GM19324 (cell line): ENCODE measurements at regions not wholly inside any gene's neighbourhood (a gene's known extent, or its start where the extent isn't known, plus 50 kb on each side); places are given as distances from the start of the nearest gene placed in this dataset.
"Not testable (repeated sequence)": the region's sequence is repeated elsewhere in the genome, so short reads cannot be mapped to it uniquely, and the experiment has no call there.

Experiments
- ATAC-seq: cut with Tn5 transposase; IDR thresholded peaks from one replicate; pipeline ENCODE4 v1.9.1; 2021; ENCODE audit warnings: mild to moderate bottlenecking, moderate library complexity; ENCODE audit not compliant: unreplicated experiment, low FRiP score

DNA sequence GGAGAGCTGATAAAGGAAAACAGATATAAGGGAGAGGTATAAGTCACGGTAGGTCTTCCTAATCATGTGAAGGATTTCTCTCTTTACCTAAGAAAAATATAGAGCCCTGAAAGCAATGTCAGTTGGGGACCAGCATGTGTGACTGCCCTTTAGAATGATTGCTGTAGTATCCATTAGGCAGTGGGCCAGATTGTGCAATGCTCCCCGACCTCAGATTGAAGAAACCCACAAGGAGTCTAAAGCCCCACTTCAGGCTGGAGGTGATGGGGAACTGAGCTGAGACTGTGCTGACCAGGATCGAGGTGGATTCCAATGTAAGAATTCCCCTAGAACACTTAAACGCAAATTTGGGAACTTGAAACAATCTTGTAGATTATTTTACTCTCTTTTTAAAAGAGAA lies 614.4 kb downstream of the LIG4 start:
- no peak for ATAC-seq

GRCh38 chr13:107596306-107596705 lies 619.0 kb downstream of the LIG4 start:
- ATAC-seq, result not testable (repeated sequence)

DNA sequence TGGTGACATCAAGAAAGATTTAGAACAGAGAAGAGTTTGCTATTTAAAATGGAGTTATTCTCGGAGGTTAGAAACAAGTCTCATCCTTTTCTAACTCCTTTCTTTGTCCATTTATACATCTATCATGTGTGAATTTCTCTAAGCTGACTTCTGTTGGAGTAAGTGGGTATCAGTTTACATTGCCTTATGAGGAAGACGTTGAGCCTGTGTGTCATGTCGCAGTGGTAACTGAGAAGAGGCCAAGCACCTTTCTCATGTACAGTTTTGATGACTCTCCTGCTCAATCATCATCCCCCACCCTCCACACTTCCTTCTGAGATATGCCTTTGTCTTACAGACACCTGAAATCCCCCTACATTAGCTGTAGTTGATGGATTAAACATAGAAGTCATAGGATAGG lies 624.8 kb downstream of the LIG4 start:
- no peak for ATAC-seq

GRCh38 chr13:107587681-107588080 lies 627.7 kb downstream of the LIG4 start:
- ATAC-seq, result no peak

- ATAC-seq, result no peak
Observed at GRCh38 chr13:107586216-107586615, 629.1 kb downstream of the LIG4 start.

DNA sequence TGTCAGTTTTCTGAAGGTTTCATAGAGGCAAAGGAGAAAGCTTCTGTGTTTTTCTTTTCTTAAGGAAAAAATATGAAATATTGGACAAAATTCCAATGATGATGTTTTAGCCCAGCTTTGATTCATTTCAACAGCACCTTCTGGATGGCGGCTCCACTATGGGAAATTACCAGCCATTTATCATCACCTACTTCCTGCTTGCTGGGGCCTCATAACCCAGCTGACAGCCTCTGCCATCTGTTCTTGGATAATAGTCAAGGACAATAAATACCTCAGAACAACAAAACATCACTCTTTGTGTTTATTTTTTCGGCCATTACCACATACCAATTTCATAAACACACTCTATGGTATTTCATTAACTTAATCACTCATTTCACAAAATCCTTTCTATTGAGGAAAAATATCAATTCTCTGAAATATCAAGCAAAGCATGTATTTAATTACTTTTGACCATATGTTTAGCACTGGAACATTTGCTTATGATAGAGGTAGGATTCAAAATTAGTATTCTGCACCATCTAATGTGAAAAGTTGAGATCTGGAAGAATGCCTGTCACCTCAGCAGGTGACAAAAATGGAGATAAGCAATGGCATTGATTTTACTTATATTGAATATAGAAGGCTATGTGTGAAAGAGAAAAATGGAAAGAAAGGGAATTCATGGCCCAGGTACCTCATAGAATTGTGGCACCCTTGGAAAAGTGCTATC lies 629.7 kb downstream of the LIG4 start:
- ATAC-seq, result no peak

DNA sequence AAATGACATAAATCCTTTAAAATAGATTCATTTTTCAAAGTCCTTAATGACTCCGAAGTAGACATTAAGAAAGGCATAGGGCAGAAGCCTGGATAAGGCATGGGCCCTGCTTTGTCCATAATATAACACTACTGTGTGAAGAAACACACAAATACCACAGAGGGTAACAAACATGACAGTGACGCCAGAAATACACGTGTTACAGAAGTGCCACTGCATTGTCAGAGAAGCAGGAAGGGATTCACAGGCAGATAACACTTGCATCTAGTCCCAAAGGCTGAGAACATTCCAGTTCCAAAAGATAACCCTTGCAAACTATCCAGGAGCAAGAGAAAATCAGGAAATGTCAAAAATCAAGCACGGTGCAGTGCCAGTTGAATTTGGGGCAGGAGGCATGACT lies 633.2 kb downstream of the LIG4 start:
- no peak for ATAC-seq

DNA sequence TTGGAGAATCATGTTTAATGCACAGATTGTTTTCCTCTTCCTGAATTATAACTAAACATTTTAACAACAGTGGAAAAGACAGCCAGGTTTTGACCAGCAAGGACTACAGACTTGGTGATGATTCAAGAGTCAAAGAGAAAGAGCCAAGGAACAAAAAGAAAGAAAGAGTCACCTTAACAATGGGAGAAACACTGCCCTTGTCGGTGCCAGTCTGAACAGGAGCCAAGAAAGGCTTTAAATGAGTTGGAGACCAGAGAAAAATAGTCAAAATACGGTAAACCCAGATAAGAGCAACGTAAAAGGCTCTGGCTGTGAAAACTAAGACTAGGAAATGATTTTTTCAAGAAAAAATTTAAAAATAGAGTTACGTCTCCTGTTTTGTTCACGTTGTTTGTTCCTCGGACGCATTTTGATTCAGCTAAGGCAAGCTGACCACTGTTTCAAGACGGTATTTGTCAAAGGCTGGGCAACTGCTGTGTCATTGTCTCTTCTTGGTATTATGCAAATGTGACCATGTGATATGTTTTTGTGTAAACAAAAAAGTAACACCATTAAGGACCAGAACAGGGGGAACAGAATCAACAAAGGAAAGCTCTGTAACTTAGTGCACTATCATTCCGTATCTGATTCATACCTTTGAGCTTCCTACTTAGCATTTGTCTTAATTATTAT lies 634.5 kb downstream of the LIG4 start:
- ATAC-seq, result no peak

GRCh38 chr13:107576430-107576829 lies 638.9 kb downstream of the LIG4 start:
- ATAC-seq, result no peak

- ATAC-seq, result no peak
Observed at GRCh38 chr13:107574517-107575210, 640.7 kb downstream of the LIG4 start.

- no peak for ATAC-seq
Observed at GRCh38 chr13:107573184-107573583, 642.2 kb downstream of the LIG4 start.

DNA sequence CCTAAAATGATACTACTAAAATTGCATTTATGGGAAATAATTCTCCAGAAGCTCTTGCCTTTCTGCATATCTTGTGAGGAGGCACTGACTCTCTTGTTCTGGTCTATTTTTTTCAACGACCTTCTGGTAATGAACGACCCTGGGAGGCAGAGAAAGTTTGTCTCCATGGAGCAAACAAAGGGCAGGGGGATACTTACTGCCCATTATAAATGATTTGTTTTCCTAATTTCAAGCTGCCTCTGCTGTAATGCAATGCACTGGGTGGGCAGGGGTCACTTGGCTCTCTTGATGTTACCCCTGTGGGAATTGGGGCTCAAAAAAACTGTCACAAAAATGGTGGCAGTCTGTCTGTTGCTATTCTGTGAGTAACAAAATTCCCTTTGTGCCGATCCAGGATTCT lies 643.2 kb downstream of the LIG4 start:
- no peak for ATAC-seq

DNA sequence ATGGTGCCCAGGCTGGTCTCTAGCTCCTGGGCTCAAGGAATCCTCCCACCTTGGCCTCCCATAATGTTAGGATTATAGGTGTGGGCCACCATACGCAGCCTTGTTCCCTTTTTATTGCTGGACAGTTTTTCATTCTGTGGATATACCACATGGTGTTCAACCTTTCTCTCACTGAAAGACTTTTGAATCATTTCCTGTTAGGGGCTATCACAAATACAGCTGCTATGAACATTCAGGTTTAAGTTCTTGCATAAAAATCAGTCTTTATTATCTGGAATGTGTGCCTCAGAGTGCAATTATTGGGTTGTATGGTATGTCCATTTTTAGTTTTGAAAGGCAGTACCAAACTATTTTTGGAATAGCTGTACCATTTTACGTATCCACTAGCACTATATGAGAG lies 647.2 kb downstream of the LIG4 start:
- ATAC-seq, result no peak

- no peak for ATAC-seq
Observed at GRCh38 chr13:107563099-107563925, 652.0 kb downstream of the LIG4 start.

DNA sequence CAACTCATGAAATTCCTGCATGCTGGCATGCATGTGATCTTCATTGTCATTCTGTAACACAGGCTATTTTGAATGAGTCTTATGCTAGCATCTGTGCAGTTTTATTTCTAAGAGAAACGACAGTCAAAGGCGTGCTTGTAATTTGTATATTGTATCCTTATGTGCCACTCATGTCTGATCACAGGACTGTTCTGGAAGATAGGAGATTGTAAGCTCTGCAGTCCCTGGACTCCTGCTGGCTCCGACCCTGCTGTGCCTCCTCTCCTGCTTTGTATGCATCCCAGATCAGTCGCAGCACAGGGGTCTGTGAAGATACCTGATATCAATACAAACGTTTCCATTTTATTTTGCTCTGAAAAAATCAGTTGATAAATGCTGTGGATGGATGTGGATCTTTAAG lies 653.1 kb downstream of the LIG4 start:
- ATAC-seq, result no peak

DNA sequence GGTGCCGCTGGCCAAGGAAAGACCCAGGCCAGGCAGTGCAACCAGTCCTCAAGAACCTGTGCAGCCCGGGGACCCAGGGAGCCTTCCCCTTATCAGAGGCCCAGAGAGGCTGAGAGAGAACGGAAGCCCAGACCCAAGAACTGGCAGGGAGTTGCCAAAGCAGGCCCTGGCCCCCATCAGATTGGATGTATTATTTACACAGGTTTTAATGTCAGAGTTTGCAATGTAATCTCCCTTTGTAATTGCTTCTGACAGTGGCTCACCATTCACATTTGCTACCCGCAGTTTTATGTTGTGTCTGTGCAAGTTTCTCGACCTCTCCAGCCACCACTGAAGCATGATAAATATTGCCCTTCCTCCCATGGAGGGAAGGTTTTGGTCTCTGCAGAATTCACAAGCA lies 660.9 kb downstream of the LIG4 start:
- ATAC-seq, result no peak

DNA sequence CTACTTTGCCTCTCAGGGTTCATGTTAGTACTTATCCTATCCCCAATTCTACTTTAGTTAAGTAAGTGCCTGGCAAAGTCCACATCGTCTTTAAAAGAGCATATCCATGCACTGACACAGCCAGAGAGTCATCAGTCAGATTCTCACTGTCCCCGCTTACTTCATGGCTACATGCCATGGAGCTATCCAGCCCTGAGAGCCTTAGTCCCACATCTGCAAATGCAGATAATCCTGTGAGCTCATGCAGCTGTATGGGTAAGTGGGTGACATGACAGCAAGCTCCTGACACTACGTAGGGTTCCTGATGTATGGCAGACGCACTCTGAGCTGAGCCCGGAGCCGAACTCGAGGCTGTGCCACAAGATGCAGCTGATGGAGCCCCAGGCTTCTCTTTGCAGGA lies 661.5 kb downstream of the LIG4 start:
- no peak for ATAC-seq

DNA sequence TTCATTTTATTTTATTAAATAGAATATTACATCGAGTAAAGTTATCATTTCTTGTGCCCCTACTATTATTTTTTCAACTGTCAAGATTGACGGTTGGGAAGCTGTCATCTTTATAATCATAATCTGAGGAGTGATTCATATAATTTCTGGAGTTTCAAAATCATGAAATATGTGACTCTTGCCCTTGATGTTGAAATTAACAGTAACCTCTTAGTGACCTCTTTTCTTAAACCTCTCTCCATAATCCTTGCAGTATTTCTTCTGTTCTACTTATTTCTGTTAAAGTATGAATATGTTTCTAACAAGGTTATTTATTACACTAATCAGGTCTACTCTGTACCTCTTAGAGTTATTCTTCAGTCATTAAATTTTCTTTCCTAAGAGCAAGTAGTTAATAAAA lies 663.8 kb downstream of the LIG4 start:
- no peak for ATAC-seq

DNA sequence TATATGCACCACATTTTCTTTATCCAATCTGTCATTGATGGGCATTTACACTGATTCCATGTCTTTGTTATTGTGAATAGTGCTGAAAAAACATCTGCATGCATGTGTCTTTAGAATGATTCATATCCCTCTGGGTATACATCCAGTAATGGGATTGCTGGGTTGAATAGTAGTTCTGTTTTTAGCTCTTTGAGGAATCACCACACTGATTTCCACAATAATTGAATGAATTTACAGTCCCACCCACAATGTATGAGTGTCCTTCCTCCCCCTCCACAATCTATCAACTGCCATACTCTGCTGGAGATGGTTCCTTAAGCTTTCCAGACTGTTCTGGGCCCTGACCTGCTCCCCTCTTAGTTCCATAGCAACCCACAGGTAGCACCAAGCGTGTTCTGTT lies 667.0 kb downstream of the LIG4 start:
- ATAC-seq, result no peak

- ATAC-seq, result no peak
Observed at GRCh38 chr13:107545946-107546502, 669.3 kb downstream of the LIG4 start.

DNA sequence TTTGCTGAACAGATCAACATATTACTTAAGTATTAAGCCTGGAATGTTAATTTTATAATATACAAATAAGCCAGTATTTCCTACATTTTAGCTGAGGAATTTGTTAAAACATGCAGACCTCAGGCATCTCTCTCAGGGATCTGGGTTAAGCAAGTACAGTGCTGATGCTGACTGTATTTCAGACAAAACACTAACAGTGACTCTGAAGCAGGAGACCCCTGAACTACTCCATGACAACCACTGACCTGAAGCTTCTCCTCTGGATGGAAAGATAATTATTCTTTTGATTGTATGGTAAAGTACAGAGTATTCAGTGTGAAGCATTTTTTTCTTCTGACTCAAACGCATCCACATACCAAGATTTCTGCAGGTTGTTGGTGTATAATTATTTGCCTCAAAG lies 680.8 kb downstream of the LIG4 start:
- no peak for ATAC-seq
